ENCODE measurements at regions not wholly inside any gene's neighbourhood (a gene's known extent, or its start where the extent isn't known, plus 50 kb on each side); places are given as distances from the start of the nearest gene placed in this dataset.
A peak's percentile ranks its signal among the peaks of the same experiment; 100 is the strongest.

GRCh38 chr2:82391386-82391785 lies 2067.7 kb downstream of the SUCLG1 start:
- Mint-ChIP-seq H3K27ac (no peak overlapping the region), H3K4me3 (no peak overlapping the region), H3K27me3 (no peaks in the 10 kb centered on the region), H3K4me1 (ENCODE audit: low read depth) (no peaks in the 10 kb centered on the region), H3K9me3 (peaks cover 8% of the 10 kb centered on the region), H3K36me3 (ENCODE audit: low read depth) (no peaks in the 10 kb centered on the region)
- no peak overlapping the region for H3K4me3 ChIP-seq (ENCODE audit: low read length)
- intact Hi-C loops (cut with DNase I, micrococcal nuclease), result no loop called here
- peak in 2 of 14 experiments; percentile 2 to 9 for DNase-seq
- no peaks in the 10 kb centered on the region for H3K36me3 ChIP-seq (ENCODE audit: insufficient read depth, low read length)
- no peak for ATAC-seq (ENCODE audit: poor library complexity)
- H3K27ac ChIP-seq (ENCODE audit: low read depth in 1 of 2, low read length in 2 of 2), result no peak overlapping the region
- H3K27me3 ChIP-seq (ENCODE audit: control insufficient read depth in 1 of 2, insufficient read depth in 2 of 2, low read length in 2 of 2), result no peaks in the 10 kb centered on the region
- no peaks in the 10 kb centered on the region for H3K4me1 ChIP-seq (ENCODE audit: insufficient read depth, low read length)
- ChIA-PET POLR2A (no interaction called here), CTCF (no interaction called here)
- TF ChIP-seq CTCF (IDR thresholded peaks at IDR 0.05), result no peak
- H3K9me3 ChIP-seq (ENCODE audit: control insufficient read depth in 1 of 2, insufficient read depth in 1 of 2, low read length in 2 of 2), result peaks cover 3 to 12% of the 10 kb centered on the region in 2 experiments

GRCh38 chr2:82355622-82356021 lies 2051.1 kb upstream of the LRRTM1 start:
- H3K27me3 ChIP-seq (ENCODE audit: control insufficient read depth in 1 of 2, insufficient read depth in 2 of 2, low read length in 2 of 2), result no peaks in the 10 kb centered on the region
- Mint-ChIP-seq H3K27ac (no peak overlapping the region), H3K4me3 (no peak overlapping the region), H3K36me3 (ENCODE audit: low read depth) (no peaks in the 10 kb centered on the region), H3K9me3 (peaks cover 16% of the 10 kb centered on the region), H3K4me1 (ENCODE audit: low read depth) (no peaks in the 10 kb centered on the region), H3K27me3 (no peaks in the 10 kb centered on the region)
- DNase-seq, result no peak
- H3K9me3 ChIP-seq (ENCODE audit: control insufficient read depth in 1 of 2, insufficient read depth in 1 of 2, low read length in 2 of 2), result peaks cover 0 to 8% of the 10 kb centered on the region in 2 experiments
- intact Hi-C loops (cut with DNase I, micrococcal nuclease), result no loop called here
- no peak overlapping the region for H3K27ac ChIP-seq (ENCODE audit: low read depth in 1 of 2, low read length in 2 of 2)
- no peak overlapping the region for H3K4me3 ChIP-seq (ENCODE audit: low read length)
- no peaks in the 10 kb centered on the region for H3K36me3 ChIP-seq (ENCODE audit: insufficient read depth, low read length)
- no peak for TF ChIP-seq CTCF (IDR thresholded peaks at IDR 0.05)
- ChIA-PET CTCF (no interaction called here), POLR2A (no interaction called here)
- no peak for ATAC-seq (ENCODE audit: poor library complexity)
- H3K4me1 ChIP-seq (ENCODE audit: insufficient read depth, low read length), result no peaks in the 10 kb centered on the region

- Mint-ChIP-seq H3K4me1 (ENCODE audit: low read depth) (no peaks in the 10 kb centered on the region), H3K4me3 (no peak overlapping the region), H3K36me3 (ENCODE audit: low read depth) (no peaks in the 10 kb centered on the region), H3K9me3 (peaks cover 3% of the 10 kb centered on the region), H3K27me3 (no peaks in the 10 kb centered on the region), H3K27ac (no peak overlapping the region)
- peaks cover 3 to 8% of the 10 kb centered on the region in 2 experiments for H3K9me3 ChIP-seq (ENCODE audit: control insufficient read depth in 1 of 2, insufficient read depth in 1 of 2, low read length in 2 of 2)
- DNase-seq (no peak), ATAC-seq (ENCODE audit: poor library complexity) (no peak)
- no peaks in the 10 kb centered on the region for H3K4me1 ChIP-seq (ENCODE audit: insufficient read depth, low read length)
- H3K27me3 ChIP-seq (ENCODE audit: control insufficient read depth in 1 of 2, insufficient read depth in 2 of 2, low read length in 2 of 2), result no peaks in the 10 kb centered on the region
- ChIA-PET CTCF (no interaction called here), POLR2A (no interaction called here)
- no peak for TF ChIP-seq CTCF (IDR thresholded peaks at IDR 0.05)
- no peak overlapping the region for H3K27ac ChIP-seq (ENCODE audit: low read depth in 1 of 2, low read length in 2 of 2)
- no peaks in the 10 kb centered on the region for H3K36me3 ChIP-seq (ENCODE audit: insufficient read depth, low read length)
- H3K4me3 ChIP-seq (ENCODE audit: low read length), result no peak overlapping the region
- intact Hi-C loops (cut with DNase I, micrococcal nuclease), result no loop called here
These were observed 2041.4 kb upstream of the LRRTM1 start for GRCh38 chr2:82345910-82346309.
